Colonic mucosa (tissue), 4 donors: ENCODE measurements at regions not wholly inside any gene's neighbourhood (a gene's known extent, or its start where the extent isn't known, plus 50 kb on each side); places are given as distances from the start of the nearest gene placed in this dataset.

Source experiments
- DNase-seq: peaks from one replicate; pipeline ENCODE4 v3.0.0-alpha.2; 2020
- H3K27ac ChIP-seq: fragments of 200-600 bp; one replicate; pipeline ENCODE4 v1.8.0; 2021
- H3K27me3 ChIP-seq: fragments of 200-600 bp; one replicate; pipeline ENCODE4 v1.8.0; 2021
- H3K36me3 ChIP-seq: fragments of 200-600 bp; one replicate; pipeline ENCODE4 v1.8.0; 2021
- H3K4me1 ChIP-seq: fragments of 200-600 bp; one replicate; pipeline ENCODE4 v1.8.0; 2021; ENCODE audit warnings: mild to moderate bottlenecking
- H3K4me3 ChIP-seq: fragments of 200-600 bp; one replicate; pipeline ENCODE4 v1.8.0; 2021
- H3K9ac ChIP-seq, 2 donors: one replicate each; pipeline ENCODE4 v1.7.0; 2013; ENCODE audit warnings: control low read depth in 2 of 2, low read depth in 2 of 2, low read length in 2 of 2
- H3K9me3 ChIP-seq: fragments of 200-600 bp; one replicate; pipeline ENCODE4 v1.8.0; 2021
- intact Hi-C: fragments of 100-400 bp; cut with DNase I; formaldehyde crosslinking; loops from one replicate; pipeline ENCODE4 v1.14.1; 2022
- TF ChIP-seq, protein P1 (sequence below): fragments of 200-600 bp; IDR thresholded peaks from one replicate; pipeline ENCODE4 v1.8.0; 2022; ENCODE audit warnings: antibody characterized with exemption, mild to moderate bottlenecking
- donor health status: healthy.
- donor health status: DM: no; HTN: no; CAD: no.
- donor health status: DM: no; HTN: no; CAD: no.

DNA sequence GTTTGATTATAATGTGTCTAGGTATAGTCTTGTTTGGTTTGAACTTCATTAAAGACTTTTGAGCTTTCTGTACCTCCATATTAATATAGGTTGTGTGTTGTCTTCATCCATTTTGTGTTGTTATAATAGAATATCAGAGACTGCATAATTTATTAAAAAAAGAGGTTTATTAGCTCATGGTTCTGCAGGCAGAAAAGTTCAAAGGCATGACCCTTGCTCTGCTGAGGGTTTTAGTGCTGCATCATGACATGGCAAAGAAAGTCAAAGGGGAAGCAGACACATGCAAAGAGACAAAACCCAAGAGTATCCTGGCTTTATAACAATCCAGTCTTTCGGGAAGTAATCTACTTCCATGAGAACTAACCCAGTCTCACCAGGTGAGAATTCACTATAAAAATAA is 358.2 kb downstream of the EDEM1 start:
- no peaks in the 10 kb centered on the region for H3K27me3 ChIP-seq
- TF ChIP-seq, protein P1, sequence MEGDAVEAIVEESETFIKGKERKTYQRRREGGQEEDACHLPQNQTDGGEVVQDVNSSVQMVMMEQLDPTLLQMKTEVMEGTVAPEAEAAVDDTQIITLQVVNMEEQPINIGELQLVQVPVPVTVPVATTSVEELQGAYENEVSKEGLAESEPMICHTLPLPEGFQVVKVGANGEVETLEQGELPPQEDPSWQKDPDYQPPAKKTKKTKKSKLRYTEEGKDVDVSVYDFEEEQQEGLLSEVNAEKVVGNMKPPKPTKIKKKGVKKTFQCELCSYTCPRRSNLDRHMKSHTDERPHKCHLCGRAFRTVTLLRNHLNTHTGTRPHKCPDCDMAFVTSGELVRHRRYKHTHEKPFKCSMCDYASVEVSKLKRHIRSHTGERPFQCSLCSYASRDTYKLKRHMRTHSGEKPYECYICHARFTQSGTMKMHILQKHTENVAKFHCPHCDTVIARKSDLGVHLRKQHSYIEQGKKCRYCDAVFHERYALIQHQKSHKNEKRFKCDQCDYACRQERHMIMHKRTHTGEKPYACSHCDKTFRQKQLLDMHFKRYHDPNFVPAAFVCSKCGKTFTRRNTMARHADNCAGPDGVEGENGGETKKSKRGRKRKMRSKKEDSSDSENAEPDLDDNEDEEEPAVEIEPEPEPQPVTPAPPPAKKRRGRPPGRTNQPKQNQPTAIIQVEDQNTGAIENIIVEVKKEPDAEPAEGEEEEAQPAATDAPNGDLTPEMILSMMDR: no peak
- no peaks in the 10 kb centered on the region for H3K36me3 ChIP-seq
- intact Hi-C loops: no loop called here
- no peaks in the 10 kb centered on the region for H3K4me1 ChIP-seq
- DNase-seq: no peak
- H3K4me3 ChIP-seq: no peak overlapping the region
- H3K9me3 ChIP-seq: no peaks in the 10 kb centered on the region
- no peak overlapping the region for H3K27ac ChIP-seq
- no peak overlapping the region for H3K9ac ChIP-seq

DNA sequence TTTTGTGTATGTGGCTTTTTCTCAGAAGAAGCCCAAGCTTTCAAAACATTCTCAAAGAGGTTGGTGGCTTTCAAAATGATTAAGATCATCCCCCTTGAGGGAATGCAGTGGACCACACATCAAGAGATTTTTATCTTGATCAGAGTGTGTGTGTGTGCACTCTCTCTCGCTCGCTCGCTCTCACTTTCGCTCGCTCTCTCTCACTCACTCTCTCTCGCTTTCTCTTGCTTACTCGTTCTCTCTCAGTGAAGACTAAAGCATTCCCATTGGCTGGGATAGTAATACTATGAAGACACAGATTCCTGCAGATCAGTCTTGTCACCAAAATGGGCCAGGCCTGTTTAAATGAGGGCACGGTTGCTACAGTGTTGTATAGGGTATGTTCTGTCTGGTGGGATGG is 365.7 kb downstream of the EDEM1 start:
- no peak overlapping the region for H3K4me3 ChIP-seq
- TF ChIP-seq, protein P1: no peak
- H3K27ac ChIP-seq: no peak overlapping the region
- no peaks in the 10 kb centered on the region for H3K27me3 ChIP-seq
- no peak for DNase-seq
- no peaks in the 10 kb centered on the region for H3K36me3 ChIP-seq
- H3K9ac ChIP-seq: no peak overlapping the region
- H3K9me3 ChIP-seq: no peaks in the 10 kb centered on the region
- intact Hi-C loops: no loop called here
- no peaks in the 10 kb centered on the region for H3K4me1 ChIP-seq

DNA sequence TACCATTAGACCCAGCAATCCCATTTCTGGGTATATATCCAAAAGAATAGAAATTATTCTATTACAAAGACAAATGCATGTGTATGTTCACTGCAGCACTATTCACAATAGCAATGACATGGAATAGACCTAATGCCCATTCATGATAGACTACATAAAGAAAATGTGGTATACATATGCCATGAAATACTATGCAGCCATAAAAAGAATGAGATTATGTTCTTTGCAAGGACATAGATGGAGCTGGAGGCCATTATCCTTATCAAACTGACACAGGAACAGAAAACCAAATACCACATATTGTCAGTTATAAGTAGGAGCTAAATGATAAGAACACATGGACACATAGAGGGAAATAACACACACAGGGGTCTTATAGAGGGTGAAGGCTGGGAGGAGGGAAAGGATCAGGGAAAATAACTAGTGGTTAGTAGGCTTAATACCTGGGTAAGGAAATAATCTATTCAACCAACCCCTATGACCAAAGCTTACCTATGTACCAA is 366.8 kb downstream of the EDEM1 start:
- Histone ChIP-seq H3K9me3 (no peaks in the 10 kb centered on the region), H3K27ac (no peak overlapping the region), H3K9ac (no peak overlapping the region), H3K27me3 (no peaks in the 10 kb centered on the region), H3K36me3 (no peaks in the 10 kb centered on the region), H3K4me1 (no peaks in the 10 kb centered on the region), H3K4me3 (no peak overlapping the region)
- intact Hi-C loops: no loop called here
- DNase-seq: no peak
- TF ChIP-seq, protein P1: no peak

DNA sequence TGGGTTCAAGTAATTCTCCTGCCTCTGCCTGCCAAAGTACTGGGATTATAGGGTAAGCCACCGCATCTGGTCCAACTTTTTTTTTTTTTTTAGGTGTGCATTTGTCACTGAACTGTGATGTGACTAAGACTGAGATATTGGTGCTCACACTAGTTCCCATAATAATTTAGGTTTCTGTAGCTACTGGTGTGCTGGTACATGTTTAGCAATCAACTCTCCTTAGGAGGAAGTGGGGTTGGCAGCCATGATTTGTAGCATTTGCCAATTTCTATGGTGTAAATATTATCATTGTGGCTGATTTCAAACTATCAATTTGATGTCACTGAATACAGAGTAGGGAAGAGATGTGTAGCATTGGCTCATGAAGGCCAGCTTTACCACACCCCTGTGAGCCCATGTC is 372.7 kb downstream of the EDEM1 start:
- Histone ChIP-seq H3K36me3 (no peaks in the 10 kb centered on the region), H3K4me1 (no peaks in the 10 kb centered on the region), H3K27me3 (no peaks in the 10 kb centered on the region), H3K9me3 (no peaks in the 10 kb centered on the region), H3K27ac (no peak overlapping the region), H3K4me3 (no peak overlapping the region), H3K9ac (no peak overlapping the region)
- intact Hi-C loops: loop anchor here (10.0 kb wide), 1 partner anchor 255 kb away; no protein-coding TSS in a partner anchor
- no peak for DNase-seq
- TF ChIP-seq, protein P1: no peak

DNA sequence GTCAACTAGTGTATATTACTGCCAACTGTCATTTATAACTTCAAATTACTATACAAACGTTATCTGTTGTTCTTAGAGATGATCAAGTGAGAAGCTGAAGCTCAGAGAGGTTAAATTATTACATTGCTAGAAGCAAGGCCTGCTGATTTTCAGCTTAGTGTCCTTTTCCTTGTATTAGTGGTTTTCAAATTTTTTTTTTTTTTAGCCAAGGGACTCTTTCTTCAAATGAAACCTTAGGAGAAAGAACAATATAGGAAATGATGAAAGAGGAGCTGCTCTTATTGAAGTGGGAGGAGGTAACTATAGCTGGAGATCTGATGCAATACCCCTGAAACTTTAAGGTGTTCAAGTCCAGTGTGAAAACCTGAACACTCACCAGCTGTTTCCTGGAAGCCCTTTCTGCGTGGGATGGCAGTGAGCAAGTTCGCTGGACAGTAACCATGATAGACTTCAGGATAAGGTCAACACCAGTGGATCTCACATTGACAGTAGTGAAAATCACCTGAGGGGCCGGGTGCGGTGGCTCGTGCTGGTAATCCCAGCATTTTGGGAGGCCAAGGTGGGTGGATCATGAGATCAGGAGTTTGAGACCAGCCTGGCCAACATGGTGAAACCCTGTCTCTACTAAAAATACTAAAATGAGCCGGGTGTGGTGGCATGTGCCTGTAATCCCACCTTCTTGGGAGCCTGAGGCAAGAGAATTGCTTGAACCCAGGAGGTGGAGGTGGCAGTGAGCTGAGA is 376.2 kb downstream of the EDEM1 start:
- Histone ChIP-seq H3K9me3 (no peaks in the 10 kb centered on the region), H3K4me3 (no peak overlapping the region), H3K4me1 (no peaks in the 10 kb centered on the region), H3K9ac (no peak overlapping the region), H3K36me3 (no peaks in the 10 kb centered on the region), H3K27me3 (no peaks in the 10 kb centered on the region), H3K27ac (no peak overlapping the region)
- intact Hi-C loops: loop anchor here (10.0 kb wide), 1 partner anchor 259 kb away; no protein-coding TSS in a partner anchor
- DNase-seq: no peak
- TF ChIP-seq, protein P1: no peak
